SJCRH30 (cell line): ENCODE measurements at regions not wholly inside any gene's neighbourhood (a gene's known extent, or its start where the extent isn't known, plus 50 kb on each side); places are given as distances from the start of the nearest gene placed in this dataset.

Source experiments
- DNase-seq, 2 experiments: peaks; one replicate each; pipeline ENCODE4 v3.0.0-alpha.2; 2015 to 2020
- H3K27ac ChIP-seq: fragments of 250-450 bp; sonication (Bioruptor Pico); 2 replicates; pipeline ENCODE4 v1.5.1; 2020; ENCODE audit warnings: mild to moderate bottlenecking, moderate library complexity
- H3K27me3 ChIP-seq: fragments of 250-450 bp; sonication (Bioruptor Pico); 2 replicates; pipeline ENCODE4 v1.5.1; 2020; ENCODE audit warnings: mild to moderate bottlenecking, moderate library complexity
- H3K36me3 ChIP-seq: fragments of 250-450 bp; sonication (Bioruptor Pico); 2 replicates; pipeline ENCODE4 v1.5.1; 2020; ENCODE audit warnings: mild to moderate bottlenecking, moderate library complexity
- H3K4me1 ChIP-seq: fragments of 250-450 bp; sonication (Bioruptor Pico); 2 replicates; pipeline ENCODE4 v1.5.1; 2020; ENCODE audit warnings: mild to moderate bottlenecking, moderate library complexity
- H3K4me3 ChIP-seq: fragments of 250-450 bp; sonication (Bioruptor Pico); 2 replicates; pipeline ENCODE4 v1.5.1; 2020; ENCODE audit warnings: mild to moderate bottlenecking, moderate library complexity
- H3K9me3 ChIP-seq: fragments of 250-450 bp; sonication (Bioruptor Pico); replicated peaks from 2 replicates; pipeline ENCODE4 v1.5.1; 2020; ENCODE audit warnings: mild to moderate bottlenecking, moderate library complexity

DNA sequence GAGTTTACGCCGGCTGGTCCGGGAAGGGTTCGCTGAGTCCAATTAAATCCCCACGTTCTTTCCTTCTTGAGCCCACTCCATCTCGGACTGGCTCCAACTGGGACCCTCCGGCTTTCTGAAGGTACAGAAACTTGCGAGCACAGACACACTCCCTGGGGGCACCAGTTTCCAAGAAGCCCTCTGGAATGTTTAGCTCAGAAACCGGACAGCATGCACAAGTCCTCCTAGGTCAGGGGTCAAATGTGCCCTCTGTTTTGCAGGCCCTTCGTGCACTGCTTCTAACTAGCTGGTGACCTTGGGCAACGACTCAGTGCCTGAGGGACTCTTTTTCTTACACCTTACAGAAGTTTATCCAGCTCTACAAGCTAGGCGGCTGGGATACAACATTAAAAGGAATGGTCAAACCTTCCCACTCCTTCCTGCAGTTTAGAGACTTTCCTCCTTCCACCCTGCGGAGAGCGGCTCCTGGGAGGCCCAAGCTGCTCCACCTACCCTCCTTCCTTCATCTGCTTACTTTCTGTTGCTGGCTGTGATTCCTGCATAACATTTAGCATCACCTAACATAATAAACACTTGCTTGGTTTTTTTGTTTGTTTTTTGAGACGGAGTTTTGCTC is 275.5 kb downstream of the BCOR start:
- Histone ChIP-seq H3K4me1 (no peaks in the 10 kb centered on the region), H3K27me3 (no peaks in the 10 kb centered on the region), H3K9me3 (no peaks in the 10 kb centered on the region), H3K4me3 (no peak overlapping the region), H3K27ac (no peak overlapping the region), H3K36me3 (no peaks in the 10 kb centered on the region)
- no peak for DNase-seq

DNA sequence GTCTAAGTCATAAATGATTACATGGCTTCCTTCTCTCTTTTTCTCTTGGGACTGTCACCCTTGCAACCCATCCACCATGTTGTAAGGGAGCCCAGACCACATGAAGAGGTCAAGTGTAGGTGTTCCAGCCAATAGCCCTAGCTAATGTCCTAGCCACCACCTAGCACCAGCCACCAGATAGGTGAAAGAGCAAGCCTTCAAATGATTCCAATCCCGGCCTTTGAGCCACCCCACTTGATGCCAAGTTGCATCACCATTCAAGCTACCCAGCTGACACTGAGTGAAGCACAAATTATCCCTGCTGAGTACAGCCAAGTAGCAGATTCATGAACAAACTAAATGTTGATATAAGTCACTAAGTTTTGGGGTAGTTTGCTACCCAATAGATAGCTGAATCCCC is 274.3 kb downstream of the BCOR start:
- DNase-seq: no peak
- H3K27me3 ChIP-seq: no peaks in the 10 kb centered on the region
- no peak overlapping the region for H3K27ac ChIP-seq
- H3K4me3 ChIP-seq: no peak overlapping the region
- H3K4me1 ChIP-seq: no peaks in the 10 kb centered on the region
- H3K36me3 ChIP-seq: no peaks in the 10 kb centered on the region
- H3K9me3 ChIP-seq: no peaks in the 10 kb centered on the region

DNA sequence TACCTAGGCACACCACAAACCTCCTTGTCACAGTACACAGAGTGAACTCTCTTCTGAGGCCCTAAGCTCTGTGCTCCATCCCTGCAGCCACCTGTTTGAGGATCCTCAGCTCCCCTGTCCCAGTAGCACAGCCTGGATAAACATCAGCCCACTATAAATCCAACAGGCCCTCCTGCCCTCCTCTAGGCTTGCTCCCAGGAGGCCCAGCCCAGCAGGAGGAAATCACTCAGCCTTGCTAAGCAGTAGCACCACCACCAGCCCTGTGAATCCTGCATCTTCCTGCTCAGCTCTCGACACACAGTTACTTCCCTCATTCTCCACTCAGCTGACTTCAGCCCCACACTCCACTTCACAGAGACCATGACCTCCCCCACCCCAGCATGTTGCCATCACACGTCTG is 273.9 kb downstream of the BCOR start:
- H3K36me3 ChIP-seq: no peaks in the 10 kb centered on the region
- H3K4me3 ChIP-seq: no peak overlapping the region
- peak in 1 of 2 experiments; percentile 40 for DNase-seq
- H3K4me1 ChIP-seq: no peaks in the 10 kb centered on the region
- no peaks in the 10 kb centered on the region for H3K9me3 ChIP-seq
- no peaks in the 10 kb centered on the region for H3K27me3 ChIP-seq
- no peak overlapping the region for H3K27ac ChIP-seq

DNA sequence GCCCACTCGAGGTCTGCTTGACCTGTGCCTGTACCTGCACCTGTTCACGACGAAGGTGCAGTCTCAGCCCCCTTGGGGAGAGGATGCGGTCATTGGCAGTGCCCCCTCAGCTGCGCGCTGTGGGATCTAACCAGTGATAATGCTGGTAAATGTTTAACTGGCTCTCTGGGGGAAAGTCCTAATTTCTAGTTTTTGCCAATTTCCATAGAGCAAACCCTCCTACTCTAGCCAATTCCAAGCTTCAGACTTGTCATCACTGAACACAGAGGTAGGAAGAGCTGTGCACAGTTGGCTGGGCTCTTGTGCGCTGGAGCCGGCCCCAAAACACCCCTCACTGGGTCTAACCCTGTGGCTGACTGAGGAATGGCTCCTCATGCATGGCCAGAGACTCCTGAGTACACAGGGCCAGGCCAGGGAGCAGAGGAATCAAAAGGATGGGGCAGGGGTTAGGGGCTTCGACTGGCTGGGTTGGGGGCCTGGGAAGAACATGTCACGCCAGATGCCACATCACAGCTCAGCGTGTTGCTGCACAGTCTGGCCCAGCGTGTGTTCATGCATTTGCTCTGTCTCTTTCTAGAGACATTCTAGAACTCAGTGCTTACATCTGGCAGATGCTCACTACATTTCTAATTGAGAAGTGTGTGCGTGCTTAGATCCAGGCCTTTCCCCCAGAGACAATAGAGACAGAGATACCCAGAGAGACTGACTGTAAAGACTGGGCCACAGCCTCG is 270.8 kb downstream of the BCOR start:
- Histone ChIP-seq H3K4me1 (no peaks in the 10 kb centered on the region), H3K9me3 (no peaks in the 10 kb centered on the region), H3K27me3 (no peaks in the 10 kb centered on the region), H3K36me3 (no peaks in the 10 kb centered on the region), H3K4me3 (no peak overlapping the region), H3K27ac (no peak overlapping the region)
- no peak for DNase-seq

DNA sequence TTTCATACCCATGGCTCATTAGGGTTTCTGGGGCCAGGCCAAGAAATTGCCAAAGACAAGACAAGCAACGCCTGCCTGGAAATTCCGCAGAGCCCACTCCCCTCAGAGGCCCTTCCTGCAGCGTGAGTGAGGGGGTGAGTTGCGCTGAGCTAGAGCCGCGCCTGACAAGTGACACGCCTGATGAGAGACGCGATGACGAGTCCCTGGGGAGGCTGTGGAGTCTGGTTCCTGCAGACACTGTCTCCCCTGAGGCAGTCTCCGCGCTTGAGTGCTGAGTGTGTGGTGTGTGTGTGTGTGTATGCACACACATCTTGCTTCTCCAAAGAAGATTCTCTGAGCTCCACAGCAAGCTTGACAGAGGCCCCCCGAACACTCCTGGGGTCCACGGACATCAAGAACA is 269.8 kb downstream of the BCOR start:
- no peak for DNase-seq
- no peaks in the 10 kb centered on the region for H3K4me1 ChIP-seq
- no peaks in the 10 kb centered on the region for H3K36me3 ChIP-seq
- H3K27me3 ChIP-seq: no peaks in the 10 kb centered on the region
- no peaks in the 10 kb centered on the region for H3K9me3 ChIP-seq
- no peak overlapping the region for H3K4me3 ChIP-seq
- no peak overlapping the region for H3K27ac ChIP-seq

DNA sequence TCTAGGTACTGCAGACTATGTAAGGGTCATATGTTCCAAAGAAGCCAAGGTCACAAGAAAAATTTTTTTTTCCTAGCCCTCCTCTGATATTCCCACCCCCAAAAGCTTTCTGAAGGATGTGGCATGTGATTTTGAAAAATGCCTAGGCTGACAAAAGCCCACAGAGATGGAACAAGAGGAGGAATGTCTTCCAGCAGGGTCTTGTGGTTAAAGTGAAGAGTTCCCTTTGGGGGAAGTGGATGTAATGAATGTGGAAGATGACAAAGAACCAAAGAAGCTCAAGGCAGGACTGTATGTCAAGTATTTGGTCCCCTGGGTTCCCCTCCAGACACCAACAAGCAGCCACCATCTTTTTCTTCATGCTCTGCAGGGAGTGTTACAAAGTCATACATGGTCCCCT is 268.8 kb downstream of the BCOR start:
- Histone ChIP-seq H3K36me3 (no peaks in the 10 kb centered on the region), H3K9me3 (no peaks in the 10 kb centered on the region), H3K4me1 (no peaks in the 10 kb centered on the region), H3K27me3 (no peaks in the 10 kb centered on the region), H3K4me3 (no peak overlapping the region), H3K27ac (no peak overlapping the region)
- DNase-seq: no peak

DNA sequence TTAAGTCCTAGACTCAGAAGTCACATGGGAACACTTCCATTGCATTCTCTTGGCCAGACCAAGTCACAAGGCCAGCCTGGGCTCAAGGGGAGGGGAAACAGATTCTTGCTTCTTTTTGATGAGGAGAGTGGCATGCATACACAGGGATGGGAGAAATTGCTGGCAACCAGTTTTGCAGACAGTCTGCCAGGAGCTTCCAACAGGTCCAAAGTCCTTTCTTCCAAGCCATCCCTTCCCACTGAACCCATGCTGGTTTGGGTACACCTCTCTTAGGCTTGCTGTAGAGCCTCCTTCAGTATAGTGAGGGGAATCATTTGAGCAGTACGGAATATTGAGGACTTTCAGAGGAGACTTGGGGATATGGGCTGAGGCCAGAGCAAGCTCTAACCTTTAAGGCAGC is 267.8 kb downstream of the BCOR start:
- Histone ChIP-seq H3K9me3 (no peaks in the 10 kb centered on the region), H3K36me3 (no peaks in the 10 kb centered on the region), H3K4me3 (no peak overlapping the region), H3K27ac (no peak overlapping the region), H3K27me3 (no peaks in the 10 kb centered on the region), H3K4me1 (no peaks in the 10 kb centered on the region)
- no peak for DNase-seq

DNA sequence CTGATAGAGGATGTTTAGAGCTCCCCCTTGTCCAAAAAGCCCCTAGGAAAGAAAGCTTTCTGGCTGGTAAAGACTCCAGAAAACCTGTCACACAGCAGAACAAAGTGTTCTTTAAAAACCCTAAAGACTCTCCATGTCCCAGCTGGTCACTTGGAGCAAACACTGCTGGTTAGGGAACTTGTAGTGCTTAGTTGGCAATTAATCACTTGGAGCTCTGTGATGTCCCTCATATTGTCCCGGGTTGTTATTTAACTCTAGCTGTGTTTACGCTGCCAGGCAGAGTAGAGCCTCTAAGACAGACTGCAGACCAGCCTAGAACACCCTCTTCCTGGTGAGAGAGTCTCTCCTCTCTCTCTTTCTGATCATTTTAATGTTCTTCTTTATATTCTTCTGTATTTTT is 267.3 kb downstream of the BCOR start:
- no peaks in the 10 kb centered on the region for H3K36me3 ChIP-seq
- H3K9me3 ChIP-seq: no peaks in the 10 kb centered on the region
- no peak overlapping the region for H3K27ac ChIP-seq
- H3K4me3 ChIP-seq: no peak overlapping the region
- no peaks in the 10 kb centered on the region for H3K4me1 ChIP-seq
- H3K27me3 ChIP-seq: no peaks in the 10 kb centered on the region
- DNase-seq: no peak

DNA sequence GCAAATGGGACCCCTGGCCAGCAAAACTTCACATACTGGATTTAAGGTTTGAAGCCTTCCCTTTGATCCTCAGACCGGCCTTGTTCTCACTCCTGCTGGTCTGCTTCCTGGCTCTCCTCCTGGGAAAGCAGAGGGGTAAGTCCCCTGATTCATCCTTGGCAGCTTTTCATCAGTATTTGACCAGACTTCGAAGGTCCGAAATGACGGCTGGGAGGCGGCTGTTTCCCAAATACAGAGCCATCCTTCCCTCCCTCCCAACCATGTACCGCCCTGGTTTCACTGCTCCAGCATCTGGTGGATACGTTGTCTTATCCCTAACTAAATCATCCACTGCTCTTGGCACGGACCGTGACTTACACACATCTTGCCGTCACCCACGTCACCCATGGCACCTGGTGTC is 265.5 kb downstream of the BCOR start:
- H3K4me1 ChIP-seq: peaks cover 7% of the 10 kb centered on the region; the same call in 1 of the 2 replicates
- H3K9me3 ChIP-seq: no peaks in the 10 kb centered on the region
- DNase-seq: no peak
- H3K27me3 ChIP-seq: no peaks in the 10 kb centered on the region
- no peak overlapping the region for H3K27ac ChIP-seq
- no peak overlapping the region for H3K4me3 ChIP-seq
- H3K36me3 ChIP-seq: no peaks in the 10 kb centered on the region

DNA sequence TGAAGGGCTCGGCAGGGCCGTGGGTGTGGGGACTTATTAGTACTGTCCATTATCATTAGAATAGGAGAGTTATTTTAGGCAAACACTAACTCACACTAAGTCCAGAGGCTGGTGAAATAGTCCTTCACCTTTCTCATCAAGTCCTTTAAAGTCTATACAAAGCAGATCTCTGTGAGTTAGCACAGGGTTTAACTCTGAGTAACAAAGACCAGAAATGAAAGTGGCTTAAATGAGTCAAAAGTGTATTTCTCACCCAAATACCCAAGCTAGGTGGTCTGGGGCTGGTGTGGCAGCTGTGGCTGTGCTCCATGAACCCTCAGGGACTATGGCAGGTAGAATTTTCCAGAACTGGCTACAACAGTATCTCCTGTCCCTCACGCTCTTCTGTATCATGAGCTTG is 263.2 kb downstream of the BCOR start:
- H3K36me3 ChIP-seq: no peaks in the 10 kb centered on the region
- H3K9me3 ChIP-seq: no peaks in the 10 kb centered on the region
- no peak overlapping the region for H3K27ac ChIP-seq
- DNase-seq: no peak
- H3K4me3 ChIP-seq: no peak overlapping the region
- H3K27me3 ChIP-seq: no peaks in the 10 kb centered on the region
- peaks cover 12% of the 10 kb centered on the region for H3K4me1 ChIP-seq

DNA sequence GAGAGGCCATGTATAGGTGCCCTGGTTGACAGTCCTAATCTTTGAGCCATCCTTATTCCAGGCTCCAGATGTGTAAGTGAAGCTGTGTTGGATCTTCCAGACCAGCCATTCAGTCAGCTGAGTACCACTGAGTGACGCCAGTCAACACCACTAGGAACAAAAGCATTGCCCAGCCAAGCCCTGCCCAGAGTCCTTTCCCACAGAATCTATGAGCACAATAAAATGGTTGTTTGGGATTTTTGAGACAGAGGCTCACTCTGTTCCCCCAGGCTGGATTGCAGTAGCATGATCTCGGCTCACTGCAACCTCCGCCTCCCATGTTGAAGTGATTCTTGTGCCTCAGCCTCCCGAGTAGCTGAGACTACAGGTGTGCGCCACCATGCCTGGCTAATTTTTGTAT is 262.5 kb downstream of the BCOR start:
- no peak overlapping the region for H3K4me3 ChIP-seq
- no peak overlapping the region for H3K27ac ChIP-seq
- peaks cover 14% of the 10 kb centered on the region for H3K4me1 ChIP-seq
- no peaks in the 10 kb centered on the region for H3K27me3 ChIP-seq
- H3K9me3 ChIP-seq: no peaks in the 10 kb centered on the region
- DNase-seq: no peak
- H3K36me3 ChIP-seq: no peaks in the 10 kb centered on the region

DNA sequence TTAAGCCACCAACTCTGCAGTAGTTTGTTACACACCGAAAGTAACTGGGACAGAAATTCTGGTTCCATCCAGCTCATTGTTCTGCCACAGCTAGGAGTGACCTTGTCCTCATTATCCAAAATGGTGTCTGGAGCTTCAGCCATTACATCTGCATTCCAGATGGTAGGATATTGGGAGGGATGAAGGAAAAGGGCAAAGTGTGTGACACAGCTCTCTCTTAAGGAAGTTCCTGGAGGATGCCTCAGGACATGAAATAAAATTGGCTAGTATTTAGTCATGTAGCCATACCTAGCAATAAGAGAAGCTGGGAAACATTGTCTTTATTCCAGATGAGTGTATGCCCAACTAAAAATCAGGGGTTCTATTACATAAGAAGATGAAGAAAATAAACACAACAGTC is 262.0 kb downstream of the BCOR start:
- Histone ChIP-seq H3K27ac (no peak overlapping the region), H3K4me1 (peaks cover 19% of the 10 kb centered on the region), H3K9me3 (no peaks in the 10 kb centered on the region), H3K36me3 (no peaks in the 10 kb centered on the region), H3K27me3 (no peaks in the 10 kb centered on the region), H3K4me3 (no peak overlapping the region)
- DNase-seq: no peak

DNA sequence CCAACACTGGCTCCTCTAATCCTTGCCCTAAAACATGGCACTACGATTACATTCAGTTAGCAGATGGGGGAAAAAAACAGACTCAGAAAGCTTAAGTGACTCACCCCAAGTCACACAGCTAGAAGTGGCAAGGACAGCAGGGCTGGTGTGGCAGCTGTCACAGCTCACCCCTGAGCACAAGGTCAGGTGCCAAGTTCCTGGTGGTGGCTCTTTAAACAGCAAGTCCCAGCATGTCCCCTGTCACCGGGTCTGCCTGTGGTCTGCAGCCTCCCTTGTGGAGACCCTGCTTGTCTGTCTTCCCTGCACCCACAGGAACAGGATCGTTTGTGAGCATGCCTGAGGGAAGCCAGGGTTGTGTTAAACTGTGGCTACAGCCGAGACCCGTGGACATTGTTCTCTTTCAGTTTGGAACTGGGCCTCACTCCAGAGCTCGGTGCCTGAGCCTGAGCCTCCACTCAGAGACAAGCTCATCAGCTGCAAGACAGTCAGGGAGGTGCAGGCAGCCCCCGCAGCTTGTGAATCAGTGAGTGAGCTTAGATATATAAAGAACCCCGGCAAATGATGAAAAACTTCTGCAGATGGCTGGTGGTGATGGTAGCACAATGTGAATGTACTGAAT is 260.8 kb downstream of the BCOR start:
- H3K4me1 ChIP-seq: peaks cover 24% of the 10 kb centered on the region
- no peaks in the 10 kb centered on the region for H3K36me3 ChIP-seq
- H3K4me3 ChIP-seq: no peak overlapping the region
- no peaks in the 10 kb centered on the region for H3K27me3 ChIP-seq
- H3K27ac ChIP-seq: no peak overlapping the region
- H3K9me3 ChIP-seq: no peaks in the 10 kb centered on the region
- DNase-seq: peak; percentile 39 to 59

DNA sequence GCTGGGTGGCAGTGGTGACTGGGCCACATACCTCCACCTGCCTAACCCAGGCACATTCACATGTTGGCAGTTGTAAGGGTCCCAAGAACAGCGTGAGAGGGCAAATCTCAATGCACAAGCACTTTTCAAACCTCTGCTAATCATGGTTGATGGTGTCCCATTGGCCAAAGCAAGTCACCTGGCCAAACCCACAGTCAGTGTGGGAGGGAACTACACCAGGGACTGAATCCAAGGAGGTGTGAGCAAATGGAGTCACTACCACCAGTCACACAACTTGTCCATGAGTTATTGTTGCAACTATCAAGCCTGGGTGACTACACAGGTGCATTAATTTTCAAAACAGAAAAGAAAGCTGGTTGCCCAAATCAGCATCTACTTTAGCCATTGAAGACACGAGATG is 260.1 kb downstream of the BCOR start:
- no peak for DNase-seq
- H3K4me3 ChIP-seq: no peak overlapping the region
- no peaks in the 10 kb centered on the region for H3K36me3 ChIP-seq
- H3K9me3 ChIP-seq: no peaks in the 10 kb centered on the region
- no peaks in the 10 kb centered on the region for H3K27me3 ChIP-seq
- H3K27ac ChIP-seq: no peak overlapping the region
- peaks cover 24% of the 10 kb centered on the region for H3K4me1 ChIP-seq

DNA sequence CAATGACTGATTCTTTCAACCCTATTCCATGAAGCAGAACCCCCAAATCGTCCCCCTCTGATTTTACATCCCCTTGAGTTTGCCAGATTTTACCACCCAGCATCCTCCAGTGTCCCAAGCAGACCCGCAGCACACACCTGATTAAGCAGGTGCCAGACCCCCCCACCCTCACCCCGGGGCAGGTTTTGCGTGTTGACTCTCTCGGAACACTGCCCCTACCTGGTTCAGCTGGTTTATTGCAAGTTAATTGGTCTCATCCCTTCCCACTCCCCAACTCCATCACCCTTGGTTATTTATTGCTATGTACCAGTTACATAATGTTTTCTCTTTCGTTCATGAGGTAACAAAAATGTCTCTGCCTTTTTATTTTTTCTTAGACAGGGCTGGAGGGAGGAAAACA is 258.4 kb downstream of the BCOR start:
- H3K27me3 ChIP-seq: no peaks in the 10 kb centered on the region

DNA sequence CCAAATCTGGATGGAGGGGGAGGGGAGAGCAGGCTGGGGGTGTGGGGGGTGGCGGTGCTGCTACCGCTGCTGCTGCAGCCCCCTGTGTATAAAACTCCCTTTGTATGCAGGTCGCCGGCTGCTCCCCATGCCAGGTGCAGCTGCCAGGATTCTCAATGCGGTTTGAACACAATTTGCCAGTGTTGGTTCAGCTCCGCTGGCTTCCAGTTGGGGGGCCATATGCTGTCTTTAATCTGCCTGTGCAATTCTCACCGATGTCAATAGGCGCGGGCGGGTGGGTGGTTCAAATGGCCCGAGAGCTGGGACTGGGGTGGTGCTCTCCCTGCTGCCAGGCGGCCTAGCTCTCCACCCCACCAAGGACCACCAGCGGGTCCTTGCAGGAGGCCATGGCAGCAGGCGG is 257.6 kb downstream of the BCOR start:
- Histone ChIP-seq H3K9me3 (no peaks in the 10 kb centered on the region), H3K27me3 (no peaks in the 10 kb centered on the region), H3K4me1 (peaks cover 30% of the 10 kb centered on the region), H3K27ac (peak overlapping the region; percentile 83), H3K4me3 (peak overlapping the region; percentile 31), H3K36me3 (no peaks in the 10 kb centered on the region)
- peak; percentile 82 to 86 for DNase-seq

More for the DNA sequence above, 258.4 kb downstream of the BCOR start:
- peak overlapping the region; percentile 83 for H3K27ac ChIP-seq
- H3K36me3 ChIP-seq: no peaks in the 10 kb centered on the region
- no peak for DNase-seq
- H3K4me1 ChIP-seq: peaks cover 30% of the 10 kb centered on the region
- no peaks in the 10 kb centered on the region for H3K9me3 ChIP-seq
- no peak overlapping the region for H3K4me3 ChIP-seq
